Aorta (tissue), 5 donors: ENCODE measurements at regions not wholly inside any gene's neighbourhood (a gene's known extent, or its start where the extent isn't known, plus 50 kb on each side); places are given as distances from the start of the nearest gene placed in this dataset.

ENCODE experiments used
- ATAC-seq: fragments of 200-7000 bp; cut with Tn5 transposase; one replicate; pipeline ENCODE4 v1.9.1; 2022; ENCODE audit warnings: moderate library complexity; ENCODE audit not compliant: low FRiP score
- DNase-seq, 2 donors: peaks; one replicate each; pipeline ENCODE4 v3.0.0-alpha.2; 2020
- H3K27ac ChIP-seq, 2 donors: one replicate each; pipeline ENCODE4 v1.5.1; 2013; ENCODE audit warnings: low read length in 2 of 2, mild to moderate bottlenecking in 2 of 2, moderate library complexity in 2 of 2, control low read depth in 1 of 2, inconsistent platforms in 1 of 2, low read depth in 1 of 2
- H3K27me3 ChIP-seq, 2 donors: one replicate each; pipeline ENCODE4 v1.6.1; 2013; ENCODE audit warnings: control low read depth in 1 of 2, low read length in 1 of 2, mild to moderate bottlenecking in 1 of 2, moderate library complexity in 1 of 2; ENCODE audit not compliant: insufficient read depth in 2 of 2, control insufficient read depth in 1 of 2
- H3K36me3 ChIP-seq, 2 donors: one replicate each; pipeline ENCODE4 v1.6.1; 2013; ENCODE audit warnings: control low read depth in 1 of 2, low read length in 1 of 2, mild to moderate bottlenecking in 1 of 2; ENCODE audit not compliant: insufficient read depth in 2 of 2, control insufficient read depth in 1 of 2
- H3K4me1 ChIP-seq, 2 donors: one replicate each; pipeline ENCODE4 v1.6.1; 2013; ENCODE audit warnings: low read length in 2 of 2, control low read depth in 1 of 2, mild to moderate bottlenecking in 1 of 2, moderate library complexity in 1 of 2; ENCODE audit not compliant: insufficient read depth in 2 of 2, control insufficient read depth in 1 of 2
- H3K4me3 ChIP-seq, 2 donors: one replicate each; pipeline ENCODE4 v1.5.1; 2013; ENCODE audit warnings: low read length in 2 of 2, control low read depth in 1 of 2, mild to moderate bottlenecking in 1 of 2
- H3K9me3 ChIP-seq: one replicate; pipeline ENCODE4 v1.6.1; 2013; ENCODE audit warnings: mild to moderate bottlenecking, low read length; ENCODE audit not compliant: control insufficient read depth
- WGBS, 2 donors: extraction: QIAGEN DNeasy Blood & Tissue Kit; methylation state at CpG; one replicate each; pipeline ENCODE4 v1.1.7; 2013; 5-methylcytosine and 5-hydroxymethylcytosine counted together
- intact Hi-C, 2 donors: fragments of 100-400 bp; cut with DNase I; formaldehyde crosslinking; loops; one replicate each; pipeline versions ENCODE4 v1.14.2 to v1.15.0; 2022
- donor health status: healthy with polysubstance abuse.
- donor health status: Bipolar disorder and iron deficiency.
- donor health status: DM: no; HTN: no; CAD: no.
- donor health status: DM: no; HTN: no; CAD: no.
- donor health status: DM: yes; HTN: yes; CAD: no.

- Histone ChIP-seq H3K9me3 (peaks cover 4% of the 10 kb centered on the region), H3K36me3 (no peaks in the 10 kb centered on the region), H3K27me3 (no peaks in the 10 kb centered on the region), H3K4me3 (no peak overlapping the region), H3K4me1 (no peaks in the 10 kb centered on the region), H3K27ac (no peak overlapping the region)
- DNase-seq = no peak
- intact Hi-C loops = no loop called here
- 79 to 82% methylated on average over 13 of the region's 13 CpGs for WGBS, 2 donors
- ATAC-seq = no peak
These were observed 97.3 kb upstream of the SFMBT2 start for GRCh38 chr10:7507887-7508726.

- Histone ChIP-seq H3K36me3 (no peaks in the 10 kb centered on the region), H3K27ac (no peak overlapping the region), H3K4me1 (no peaks in the 10 kb centered on the region), H3K9me3 (peaks cover 4% of the 10 kb centered on the region), H3K27me3 (no peaks in the 10 kb centered on the region), H3K4me3 (no peak overlapping the region)
- ATAC-seq (no peak), DNase-seq (no peak)
- intact Hi-C loops = no loop called here
- 92 to 94% methylated on average over 3 of the region's 3 CpGs for WGBS, 2 donors
These were observed 95.7 kb upstream of the SFMBT2 start for GRCh38 chr10:7506571-7506970.

DNA sequence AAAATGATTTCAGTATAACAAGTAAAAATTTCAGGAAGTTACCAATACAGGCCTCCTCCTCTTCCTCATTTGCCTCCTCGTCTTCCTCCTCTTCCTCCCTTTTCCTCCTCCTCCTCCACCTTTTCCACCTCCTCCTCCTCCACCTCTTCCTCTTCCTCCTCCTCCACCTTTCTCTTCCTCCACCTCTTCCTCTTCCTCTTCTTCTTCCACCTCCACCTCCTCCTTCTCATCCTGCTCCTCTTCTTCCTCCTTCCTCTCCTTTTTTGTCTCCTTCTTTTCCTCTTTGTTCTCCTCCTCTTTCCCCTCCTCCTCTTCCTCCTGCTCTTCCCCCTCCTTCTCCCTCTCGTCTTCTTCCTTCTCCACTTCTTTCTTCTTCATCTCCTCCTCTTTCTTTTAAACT is 94.4 kb upstream of the SFMBT2 start:
- Histone ChIP-seq H3K4me3 (no peak overlapping the region), H3K4me1 (no peaks in the 10 kb centered on the region), H3K36me3 (no peaks in the 10 kb centered on the region), H3K9me3 (peaks cover 2% of the 10 kb centered on the region), H3K27ac (no peak overlapping the region), H3K27me3 (peaks cover 0 to 1% of the 10 kb centered on the region in 2 donors)
- DNase-seq = no peak
- no peak for ATAC-seq
- intact Hi-C loops = no loop called here
- WGBS, 2 donors = 59 to 66% methylated on average over 2 of the region's 2 CpGs

DNA sequence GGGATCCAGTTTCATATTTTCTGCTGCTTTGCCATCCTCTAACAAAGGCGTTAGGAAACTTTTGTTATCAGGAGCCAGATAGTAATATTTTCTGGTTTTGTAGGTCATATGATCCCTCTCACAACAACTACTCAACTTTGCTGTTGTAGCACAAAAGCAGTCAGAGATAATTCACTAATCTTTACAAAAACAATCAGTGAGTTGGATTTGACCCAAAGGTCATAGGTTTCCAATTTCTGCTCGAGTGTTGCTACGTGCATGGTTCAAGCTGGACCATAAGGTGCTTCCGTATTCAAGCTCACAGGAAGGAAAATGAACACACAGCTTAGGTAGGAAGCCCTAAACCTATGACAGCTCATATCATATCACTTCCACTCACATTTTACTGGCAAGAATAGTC is 92.4 kb upstream of the SFMBT2 start:
- WGBS, 2 donors = 40 to 55% methylated on average over 4 of the region's 4 CpGs
- Histone ChIP-seq H3K36me3 (no peaks in the 10 kb centered on the region), H3K4me1 (no peaks in the 10 kb centered on the region), H3K9me3 (peaks cover 1% of the 10 kb centered on the region), H3K27ac (no peak overlapping the region), H3K27me3 (peaks cover 0 to 1% of the 10 kb centered on the region in 2 donors), H3K4me3 (no peak overlapping the region)
- intact Hi-C loops = no loop called here
- DNase-seq = no peak
- ATAC-seq = no peak

DNA sequence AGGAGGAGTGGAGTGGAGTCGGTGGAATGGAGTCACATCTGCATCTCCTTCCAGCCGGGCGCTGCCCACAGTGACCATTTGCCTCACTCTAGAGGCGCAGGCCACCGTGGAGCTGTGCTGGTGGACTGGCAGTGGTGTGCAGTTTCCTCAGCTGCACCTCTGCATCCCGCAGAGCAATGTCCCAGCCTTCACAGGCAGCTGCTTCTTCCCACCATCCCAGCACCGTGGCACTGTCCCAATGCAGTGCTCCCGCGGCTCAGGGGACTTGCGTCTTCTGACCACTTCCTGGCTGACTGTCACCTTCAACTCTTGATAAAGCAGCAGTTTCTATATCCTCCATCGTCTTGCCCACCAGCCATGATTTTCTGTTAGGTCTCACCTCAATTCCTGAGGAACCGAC is 90.3 kb upstream of the SFMBT2 start:
- H3K9me3 ChIP-seq = peaks cover 1% of the 10 kb centered on the region

DNA sequence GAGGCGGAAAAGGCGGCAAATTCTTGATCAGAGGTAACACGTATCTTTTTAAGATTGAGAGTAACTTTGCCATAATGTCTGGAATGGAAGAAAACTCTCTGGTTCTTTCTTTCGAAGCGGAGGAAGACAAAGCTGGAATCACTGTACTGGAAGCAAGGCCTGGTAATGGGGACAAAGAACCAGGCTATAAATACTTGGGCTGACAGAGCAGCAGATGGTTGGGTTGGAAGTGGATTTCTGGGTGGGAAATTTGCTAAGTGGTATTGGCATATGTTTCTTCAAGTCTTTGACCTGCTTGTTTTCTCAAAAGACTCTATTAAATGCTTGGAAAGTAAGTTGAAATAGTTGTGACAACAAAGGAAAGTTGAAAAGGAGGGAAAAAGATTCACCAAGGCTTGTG is 87.3 kb upstream of the SFMBT2 start:
- ATAC-seq = no peak
- Histone ChIP-seq H3K36me3 (no peaks in the 10 kb centered on the region), H3K27ac (no peak overlapping the region), H3K4me3 (no peak overlapping the region), H3K4me1 (no peaks in the 10 kb centered on the region), H3K27me3 (peaks cover 0 to 1% of the 10 kb centered on the region in 2 donors), H3K9me3 (peaks cover 1% of the 10 kb centered on the region)
- 92 to 96% methylated on average over 5 of the region's 5 CpGs for WGBS, 2 donors
- no peak for DNase-seq
- intact Hi-C loops = no loop called here

More for the DNA sequence above, 90.3 kb upstream of the SFMBT2 start:
- peaks cover 0 to 1% of the 10 kb centered on the region in 2 donors for H3K27me3 ChIP-seq
- intact Hi-C loops = no loop called here
- ATAC-seq (no peak), DNase-seq (no peak)
- H3K27ac ChIP-seq = no peak overlapping the region
- H3K36me3 ChIP-seq = no peaks in the 10 kb centered on the region
- no peak overlapping the region for H3K4me3 ChIP-seq
- H3K4me1 ChIP-seq = no peaks in the 10 kb centered on the region
- 84 to 86% methylated on average over 12 of the region's 12 CpGs for WGBS, 2 donors

DNA sequence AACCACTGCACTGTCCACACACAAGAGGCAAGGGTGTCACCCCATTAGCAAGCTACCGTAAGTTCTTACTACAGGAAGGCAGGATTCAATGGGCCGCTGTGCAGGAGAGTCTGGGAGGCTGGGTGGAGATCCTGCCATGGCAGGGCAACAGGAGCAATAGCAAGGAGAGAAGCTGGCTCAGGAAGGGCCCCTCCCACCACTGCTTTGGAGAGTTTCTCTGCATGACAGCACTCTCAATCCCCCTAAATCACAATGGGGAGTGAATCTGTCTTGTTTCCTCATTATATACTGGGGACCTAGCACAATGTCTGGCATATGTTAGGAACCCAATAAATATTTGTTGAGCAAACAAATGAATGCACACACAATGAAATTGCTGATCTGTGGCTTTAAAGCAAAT is 83.2 kb upstream of the SFMBT2 start:
- Histone ChIP-seq H3K4me1 (no peaks in the 10 kb centered on the region), H3K9me3 (peaks cover 7% of the 10 kb centered on the region), H3K4me3 (no peak overlapping the region), H3K27ac (no peak overlapping the region), H3K36me3 (no peaks in the 10 kb centered on the region), H3K27me3 (no peaks in the 10 kb centered on the region)
- DNase-seq (no peak), ATAC-seq (no peak)
- WGBS, 2 donors = 69 to 77% methylated on average over 2 of the region's 2 CpGs
- intact Hi-C loops = no loop called here

GRCh38 chr10:7492660-7493046 is 81.8 kb upstream of the SFMBT2 start:
- 56 to 57% methylated on average over 4 of the region's 4 CpGs for WGBS, 2 donors
- no peaks in the 10 kb centered on the region for H3K27me3 ChIP-seq
- no peaks in the 10 kb centered on the region for H3K4me1 ChIP-seq
- intact Hi-C loops = no loop called here
- H3K27ac ChIP-seq = no peak overlapping the region
- H3K36me3 ChIP-seq = no peaks in the 10 kb centered on the region
- ATAC-seq = no peak
- H3K4me3 ChIP-seq = no peak overlapping the region
- H3K9me3 ChIP-seq = peaks cover 6% of the 10 kb centered on the region
- DNase-seq = no peak

DNA sequence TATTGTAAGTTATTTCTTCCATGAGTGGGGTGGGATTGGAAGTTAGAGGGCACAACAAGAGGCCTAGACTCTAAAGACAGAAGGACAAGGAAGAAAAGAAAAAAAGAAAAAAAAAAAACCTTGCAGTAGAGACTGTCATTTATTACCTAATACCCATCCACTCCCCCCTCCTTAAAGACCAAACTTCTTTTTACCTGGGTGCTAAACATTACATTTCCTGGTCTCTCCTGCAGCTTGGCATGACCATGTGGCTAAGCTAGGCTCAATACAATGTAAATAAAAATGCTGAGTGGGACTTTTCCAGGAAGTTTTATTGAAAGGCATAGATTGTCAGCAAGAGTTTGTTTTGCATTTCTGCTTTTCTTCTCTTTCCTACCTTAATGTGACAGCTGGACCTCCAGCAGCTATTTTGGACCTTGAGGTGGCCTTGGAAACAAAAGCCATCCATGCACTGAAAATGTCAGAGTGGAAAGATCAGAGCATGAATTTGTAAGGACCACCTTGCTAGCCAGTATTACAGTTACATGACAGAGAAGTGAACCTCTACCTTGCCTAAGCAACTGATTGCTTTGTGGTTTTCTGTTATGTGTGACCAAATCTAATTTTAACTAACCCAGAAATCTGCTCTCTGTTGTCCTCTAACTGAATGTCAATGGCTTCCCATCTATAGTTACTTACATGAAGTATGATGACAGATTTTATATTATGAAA is 81.3 kb upstream of the SFMBT2 start:
- Histone ChIP-seq H3K27me3 (peaks cover 0 to 2% of the 10 kb centered on the region in 2 donors), H3K27ac (no peak overlapping the region), H3K36me3 (no peaks in the 10 kb centered on the region), H3K9me3 (peaks cover 8% of the 10 kb centered on the region), H3K4me3 (no peak overlapping the region), H3K4me1 (no peaks in the 10 kb centered on the region)
- ATAC-seq = no peak
- intact Hi-C loops = no loop called here
- DNase-seq = no peak
